OCI-LY7 (cell line): ENCODE measurements at regions not wholly inside any gene's neighbourhood (a gene's known extent, or its start where the extent isn't known, plus 50 kb on each side); places are given as distances from the start of the nearest gene placed in this dataset.
"Not testable (repeated sequence)": the region's sequence is repeated elsewhere in the genome, so short reads cannot be mapped to it uniquely, and the experiment has no call there.

Experiments used
- CTCF ChIP-seq: fragments of 200-600 bp; sonication (generic); conservative IDR thresholded peaks from 2 replicates; pipeline ENCODE4 v1.5.1; 2014; ENCODE audit warnings: mild to moderate bottlenecking, antibody characterized with exemption, low read length, moderate library complexity, mixed read lengths
- EZH2phosphoT487 ChIP-seq: fragments of 200-600 bp; sonication (generic); IDR thresholded peaks from 2 replicates; pipeline ENCODE4 v1.6.1; 2018; ENCODE audit warnings: low read depth, borderline replicate concordance, mild to moderate bottlenecking, mixed run types, antibody characterized with exemption, low read length, moderate library complexity, mixed read lengths

DNA sequence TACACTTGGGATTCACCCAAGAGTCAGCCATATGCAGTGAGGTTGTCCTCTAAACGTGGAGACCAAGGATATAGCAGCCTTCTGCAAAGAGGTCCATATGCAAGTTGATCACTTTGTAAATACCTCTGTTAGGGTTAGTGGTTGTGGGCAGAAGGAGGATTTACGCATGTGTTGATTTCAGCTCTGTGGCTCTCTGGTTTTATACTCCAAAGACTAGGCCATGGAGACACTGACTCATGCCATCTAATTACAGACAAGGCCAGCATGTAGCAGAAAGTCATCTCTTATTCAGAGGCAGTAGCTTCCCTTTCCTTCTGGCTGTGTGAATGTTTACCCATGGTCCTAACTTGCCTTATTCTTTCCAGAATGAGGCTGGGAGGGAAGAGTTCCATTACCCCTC, 140.9 kb upstream of the GOLGA6L4 start:
- TF ChIP-seq CTCF, EZH2phosphoT487: not testable (repeated sequence)
